ENCODE measurements at regions not wholly inside any gene's neighbourhood (a gene's known extent, or its start where the extent isn't known, plus 50 kb on each side); places are given as distances from the start of the nearest gene placed in this dataset.

- in situ Hi-C loops (cut with HindIII; ENCODE audit: low pct_ligation_motif_present, low pct_unique_long_range_greater_than_20kb, low sequenced_read_pairs): no loop called here
- no peak for DNase-seq
These were observed 706.9 kb upstream of the STXBP6 start for GRCh38 chr14:25756876-25757275.

DNA sequence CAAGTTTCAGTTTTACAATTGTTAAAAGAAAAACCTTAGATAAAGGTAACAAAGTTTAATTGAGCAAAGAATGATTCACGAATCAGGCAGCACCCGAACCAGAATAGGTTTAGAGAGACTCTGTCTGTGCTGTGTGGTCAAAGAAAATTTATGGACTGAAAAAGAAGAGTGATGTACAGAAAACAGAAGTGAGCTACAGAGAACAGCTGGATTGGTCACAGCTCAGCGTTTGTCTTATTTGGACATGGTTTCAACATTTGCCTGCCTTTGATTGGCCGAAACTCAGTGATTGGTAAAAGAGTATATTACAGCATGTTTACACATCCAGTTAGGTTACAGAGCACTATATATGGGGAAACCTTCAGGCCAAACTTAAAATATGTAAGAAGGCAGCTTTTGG, 703.2 kb upstream of the STXBP6 start:
- in situ Hi-C loops (cut with HindIII; ENCODE audit: low pct_ligation_motif_present, low pct_unique_long_range_greater_than_20kb, low sequenced_read_pairs): no loop called here
- no peak for DNase-seq

DNA sequence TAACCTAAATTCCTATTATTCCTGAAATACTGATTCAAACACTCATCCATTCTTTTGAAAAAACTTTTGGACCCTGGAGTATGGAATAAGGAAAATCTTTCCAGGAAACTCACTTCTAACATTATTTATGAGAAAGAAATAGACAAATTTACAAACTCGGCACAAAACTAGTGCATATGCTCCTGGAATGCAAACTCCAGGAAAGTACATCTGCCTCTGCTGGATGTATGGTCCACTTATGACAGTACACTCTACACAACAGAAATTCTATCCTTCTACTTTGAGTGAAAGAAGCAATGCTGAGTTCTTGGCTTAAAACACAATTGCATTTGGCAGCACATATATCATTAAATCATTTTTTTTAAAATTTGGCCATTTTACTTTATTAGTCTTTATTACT, 700.5 kb upstream of the STXBP6 start:
- in situ Hi-C loops (cut with HindIII; ENCODE audit: low pct_ligation_motif_present, low pct_unique_long_range_greater_than_20kb, low sequenced_read_pairs): no loop called here
- DNase-seq: no peak
